UCSD-AML1 (cell line): ENCODE measurements at regions not wholly inside any gene's neighbourhood (a gene's known extent, or its start where the extent isn't known, plus 50 kb on each side); places are given as distances from the start of the nearest gene placed in this dataset.
"Not testable (repeated sequence)": the region's sequence is repeated elsewhere in the genome, so short reads cannot be mapped to it uniquely, and the experiment has no call there.

Experiments used
- DNase-seq: peaks from one replicate; lab custom pipeline; 2025; ENCODE audit not compliant: unreplicated experiment; lab: John Stamatoyannopoulos, UW

- DNase-seq, result no peak
Observed at GRCh38 chr1:181192316-181192715, 103.8 kb downstream of the IER5 start.

DNA sequence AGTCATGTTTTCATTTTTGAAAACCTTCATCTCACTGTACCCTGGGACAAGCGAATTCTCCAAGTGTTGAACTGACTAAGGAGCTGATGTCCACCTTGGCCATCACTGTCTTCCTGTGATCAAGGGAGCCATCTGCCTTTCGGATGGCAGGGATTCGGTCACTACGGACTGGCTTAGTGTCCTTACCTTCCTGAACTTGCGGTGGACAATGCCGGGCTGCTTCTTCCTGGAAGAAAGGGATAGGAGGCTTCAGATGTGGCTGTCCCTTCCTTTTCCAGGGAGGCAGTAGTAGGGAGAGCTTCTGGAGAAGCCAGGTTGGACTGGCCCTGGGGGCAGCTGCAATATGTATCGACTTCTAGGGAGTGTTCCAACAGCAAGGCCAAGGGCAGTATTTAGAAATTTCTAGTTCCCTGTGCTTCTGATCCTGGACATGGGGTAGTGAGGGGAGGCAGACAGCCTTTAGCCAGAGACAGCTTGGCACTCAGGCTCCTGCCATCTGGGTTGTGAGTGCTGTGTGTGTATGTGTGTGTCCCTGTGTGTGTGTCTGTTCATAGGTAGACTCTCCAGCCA lies 114.6 kb downstream of the IER5 start:
- DNase-seq, result no peak

DNA sequence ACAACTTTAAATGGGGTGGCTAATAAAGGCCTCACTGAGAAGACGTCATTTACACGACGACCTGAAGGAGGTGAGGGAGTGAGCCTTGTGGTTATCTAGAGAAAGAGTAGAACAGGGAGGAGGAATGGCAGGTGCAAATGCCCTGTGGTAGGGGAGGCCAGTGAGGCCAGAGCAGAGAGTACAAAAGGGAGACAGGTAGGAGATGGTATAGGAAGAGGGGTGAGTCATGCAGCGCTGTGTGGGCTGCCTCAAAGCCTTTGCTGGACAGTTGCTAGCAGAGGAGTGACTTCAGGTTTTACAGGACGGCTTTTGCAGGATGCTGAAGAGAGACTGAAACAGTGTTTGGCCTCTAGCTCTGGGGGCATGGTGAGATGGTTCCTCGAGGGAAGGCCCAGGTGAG lies 116.0 kb downstream of the IER5 start:
- DNase-seq, result no peak

DNA sequence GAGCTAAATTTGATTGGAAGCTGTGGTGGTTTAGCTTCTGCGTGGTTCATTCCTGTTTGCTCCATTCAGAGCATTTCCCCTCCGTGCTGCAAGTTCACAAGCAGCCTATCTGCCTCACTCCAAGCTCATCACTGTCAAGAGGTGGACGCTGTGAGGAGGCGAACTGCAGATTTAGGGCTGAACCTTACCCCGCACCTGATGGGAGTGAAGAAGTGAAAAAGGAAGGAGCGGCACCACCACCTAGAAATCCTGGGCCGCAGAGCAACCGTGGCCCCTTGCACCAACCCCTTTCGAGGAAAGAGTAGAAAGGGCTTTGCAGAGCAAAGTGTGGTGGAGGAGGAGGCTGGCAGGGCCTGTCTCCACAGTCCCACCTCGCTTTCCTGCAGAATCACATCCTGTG lies 117.4 kb downstream of the IER5 start:
- no peak for DNase-seq

DNA sequence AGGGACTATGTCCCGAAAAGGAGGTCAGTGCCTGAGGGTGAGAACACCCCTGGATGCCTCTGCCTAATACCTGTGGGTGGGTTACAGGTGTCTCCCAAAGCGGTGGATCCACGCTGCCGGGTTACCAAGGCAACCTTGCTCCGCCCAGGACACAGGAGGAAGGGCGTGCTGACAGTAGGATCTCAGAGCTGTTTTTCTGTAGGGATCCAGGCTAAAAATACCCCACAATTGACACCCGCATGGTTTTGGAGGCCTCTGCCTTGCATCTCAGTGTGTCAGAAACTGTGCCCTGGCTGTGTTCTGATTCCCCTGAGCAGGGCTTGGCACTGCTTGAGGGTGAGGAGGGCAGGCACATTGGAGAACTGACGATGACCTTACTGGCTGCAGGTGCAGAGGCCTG lies 118.0 kb downstream of the IER5 start:
- DNase-seq, result no peak

- no peak for DNase-seq
Observed at GRCh38 chr1:181206979-181207790, 118.7 kb downstream of the IER5 start.

DNA sequence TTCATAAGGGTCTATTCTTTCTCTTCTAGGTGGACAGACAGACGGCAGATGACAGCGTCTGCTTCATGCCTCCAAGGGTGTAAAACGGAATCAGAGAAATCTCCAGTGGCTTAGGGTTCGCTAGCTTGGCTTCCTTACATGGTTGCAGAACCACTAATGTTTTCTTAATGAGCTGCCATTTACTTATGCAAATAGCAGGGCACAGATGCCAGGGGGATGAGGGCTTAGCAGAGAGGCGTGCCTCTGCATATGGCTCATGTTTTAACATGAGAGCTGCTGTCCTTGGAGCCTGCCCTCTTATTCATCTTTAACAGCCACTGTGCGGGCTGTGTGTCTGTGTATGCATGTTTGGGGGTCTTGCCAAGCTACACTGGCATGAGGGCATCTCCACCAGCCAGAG lies 119.6 kb downstream of the IER5 start:
- no peak for DNase-seq

GRCh38 chr1:181208967-181209366 lies 120.5 kb downstream of the IER5 start:
- no peak for DNase-seq

- DNase-seq, result no peak
Observed at GRCh38 chr1:181213056-181213455, 124.6 kb downstream of the IER5 start.

DNA sequence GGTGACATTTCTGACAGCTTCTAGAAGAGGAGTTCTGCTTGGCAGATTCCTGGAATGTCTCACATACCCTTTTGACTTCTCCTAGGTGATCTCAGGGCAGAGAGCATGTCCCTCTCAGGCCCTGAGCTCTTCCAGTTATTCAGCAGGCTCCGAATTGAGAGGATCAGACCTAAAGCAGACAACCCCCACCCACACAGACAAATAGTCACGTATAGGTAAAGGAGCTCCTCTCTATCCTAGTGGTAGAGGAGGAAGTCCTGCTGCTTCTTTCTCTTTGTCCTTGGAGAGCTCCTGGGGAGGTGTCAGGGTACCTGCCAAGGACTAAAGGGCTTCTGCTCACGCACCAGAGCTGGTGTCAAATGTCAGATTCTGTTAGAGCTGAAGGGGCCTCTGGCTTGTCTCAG lies 128.1 kb downstream of the IER5 start:
- no peak for DNase-seq

GRCh38 chr1:181219938-181220337 lies 131.4 kb downstream of the IER5 start:
- DNase-seq, result no peak

DNA sequence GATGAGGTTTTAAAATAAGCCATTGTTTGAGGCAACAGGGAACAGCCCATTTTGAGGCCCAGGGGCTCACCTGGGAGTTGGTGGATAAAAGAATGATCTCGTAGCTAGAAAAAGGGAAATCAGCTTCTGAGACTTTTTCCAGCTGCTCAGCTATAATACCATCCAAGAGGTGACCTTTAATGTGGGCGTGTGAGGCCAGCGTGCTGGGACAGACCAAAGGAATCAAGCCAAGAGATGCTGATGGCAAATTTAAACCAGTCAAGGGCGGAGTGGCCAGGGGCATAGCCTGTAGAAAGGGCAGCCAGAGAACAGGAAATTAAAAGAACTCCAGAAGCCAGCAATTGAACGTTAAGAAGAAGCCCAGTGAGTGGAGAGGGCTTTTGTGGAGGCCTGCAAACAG lies 132.6 kb downstream of the IER5 start:
- DNase-seq, result no peak

GRCh38 chr1:181222972-181223505 lies 134.5 kb downstream of the IER5 start:
- DNase-seq, result no peak

GRCh38 chr1:181226728-181227127 lies 138.2 kb downstream of the IER5 start:
- not testable (repeated sequence) for DNase-seq

DNA sequence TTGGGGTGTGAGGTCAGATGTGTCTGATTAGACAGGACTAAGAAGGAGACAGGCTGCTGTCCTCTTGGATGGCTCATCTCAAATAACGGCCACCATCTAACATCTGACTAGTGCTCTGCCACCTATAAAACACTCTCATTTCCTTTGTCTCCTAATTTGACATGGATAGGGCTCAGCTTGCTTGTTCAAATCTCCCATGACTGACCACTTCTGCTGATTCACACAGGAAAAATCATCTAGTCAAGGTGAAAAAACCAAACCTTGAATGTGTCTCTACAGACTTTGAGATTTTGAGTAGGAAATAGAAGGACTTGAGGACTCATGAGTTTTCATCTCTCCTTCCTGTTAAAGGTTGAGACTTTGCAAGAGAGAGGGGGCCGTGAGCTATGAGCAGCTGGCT lies 150.6 kb downstream of the IER5 start:
- DNase-seq, result no peak

DNA sequence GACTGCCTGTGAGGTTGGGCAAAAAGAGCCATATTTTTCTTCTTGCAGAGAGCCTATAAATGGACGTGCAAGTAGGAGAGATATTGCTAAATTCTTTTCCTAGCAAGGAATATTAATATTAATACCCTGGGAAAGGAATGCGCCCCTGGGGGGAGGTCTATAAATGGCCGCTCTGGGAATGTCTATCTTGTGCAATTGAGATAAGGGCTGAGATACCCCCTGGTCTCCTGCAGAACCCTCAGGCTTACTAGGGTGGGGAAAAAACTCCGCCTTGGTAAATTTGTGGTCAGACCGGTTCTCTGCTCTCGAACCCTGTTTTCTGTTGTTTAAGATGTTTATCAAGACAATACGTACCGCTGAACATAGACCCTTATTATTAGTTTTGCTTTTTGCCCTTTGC lies 157.8 kb downstream of the IER5 start:
- not testable (repeated sequence) for DNase-seq

- DNase-seq, result not testable (repeated sequence)
Observed at GRCh38 chr1:181248361-181248760, 159.9 kb downstream of the IER5 start.

DNA sequence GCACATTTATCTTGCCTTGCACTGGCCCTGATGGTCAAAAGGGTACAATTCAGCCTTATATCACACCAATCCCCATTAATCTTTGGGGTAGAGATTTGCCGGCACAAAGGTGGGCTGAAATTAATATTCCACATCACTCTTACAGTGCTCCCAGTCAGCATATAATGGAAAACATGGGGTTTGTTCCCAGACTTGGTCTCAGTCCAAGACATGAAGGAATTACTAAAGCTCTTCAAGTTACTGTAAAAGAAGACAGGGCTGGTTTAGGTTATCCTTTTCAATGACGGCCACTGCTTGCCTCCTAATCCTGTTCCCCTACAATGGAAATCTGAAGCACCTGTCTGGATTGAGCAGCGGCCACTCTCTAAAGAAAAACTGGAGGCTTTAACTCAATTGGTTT lies 160.7 kb downstream of the IER5 start:
- no peak for DNase-seq

GRCh38 chr1:181250038-181250437 lies 161.5 kb downstream of the IER5 start:
- no peak for DNase-seq

DNA sequence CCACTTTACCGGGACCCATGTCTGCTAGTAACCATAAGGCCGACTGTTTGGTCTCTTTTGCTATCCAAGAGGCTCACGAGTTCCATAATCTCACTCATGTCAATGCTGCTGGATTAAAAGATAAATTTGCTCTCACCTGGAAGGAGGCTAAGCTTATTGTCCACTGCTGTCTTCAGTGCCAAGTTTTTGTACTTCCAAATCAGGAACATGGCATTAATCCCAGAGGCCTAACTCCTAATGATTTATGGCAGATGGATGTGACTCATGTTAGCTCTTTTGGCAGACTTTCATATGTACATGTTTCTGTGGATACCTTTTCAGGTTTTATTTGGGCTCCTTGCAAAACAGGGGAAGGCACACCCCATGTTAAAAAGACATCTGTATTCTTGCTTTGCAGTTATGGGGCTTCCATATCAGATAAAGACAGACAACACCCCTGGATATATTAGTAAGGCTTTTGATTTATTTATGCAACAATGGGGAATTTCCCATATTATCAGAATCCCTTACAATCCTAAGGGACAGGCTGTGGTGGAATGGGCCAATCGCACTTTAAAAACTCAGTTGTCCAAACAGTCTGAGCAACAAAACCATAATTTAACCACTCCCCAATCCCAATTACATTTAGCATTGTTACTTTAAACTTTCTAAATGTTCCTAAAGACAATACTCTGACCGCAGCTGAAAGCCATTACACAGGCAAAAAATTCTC lies 162.7 kb downstream of the IER5 start:
- no peak for DNase-seq

DNA sequence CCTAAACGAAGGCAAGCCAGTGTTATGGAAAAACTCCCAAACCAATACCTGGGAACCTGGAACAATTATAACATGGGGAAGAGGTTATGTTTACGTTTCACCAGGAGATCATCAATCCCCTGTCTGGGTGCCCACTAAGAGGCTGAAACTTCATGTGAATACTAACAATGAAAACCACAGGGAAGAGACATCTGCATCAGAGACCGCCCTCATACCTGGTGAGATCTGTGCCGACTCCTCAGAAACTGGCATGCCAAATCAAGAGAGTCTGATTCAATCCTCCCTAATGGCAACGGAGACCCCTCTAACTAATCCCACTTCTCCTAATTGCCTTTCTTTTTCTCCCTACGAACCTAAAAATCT lies 163.2 kb downstream of the IER5 start:
- DNase-seq, result no peak

GRCh38 chr1:181253601-181254000 lies 165.1 kb downstream of the IER5 start:
- DNase-seq, result not testable (repeated sequence)
